ENCODE measurements at regions not wholly inside any gene's neighbourhood (a gene's known extent, or its start where the extent isn't known, plus 50 kb on each side); places are given as distances from the start of the nearest gene placed in this dataset.

DNA sequence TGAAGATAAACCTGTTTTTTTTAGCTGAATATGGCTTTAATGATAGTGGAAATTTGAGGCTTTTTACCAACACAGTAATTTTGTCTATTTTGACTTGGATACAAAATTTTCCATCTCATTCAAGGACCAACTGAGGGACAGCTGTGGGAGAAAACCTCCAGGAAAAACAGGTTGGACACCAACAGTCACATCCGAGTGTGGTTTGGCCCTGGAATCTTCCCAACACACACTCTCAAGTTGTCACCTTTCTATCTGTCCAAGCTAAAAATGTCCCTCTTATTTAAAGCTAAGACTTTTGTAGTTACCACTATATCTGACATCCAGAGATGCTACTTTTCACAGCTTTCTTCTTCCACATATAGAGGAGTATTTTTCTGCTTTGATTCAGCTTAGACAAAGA lies 404.9 kb downstream of the PCDH7 start:
- no TSS peak for BruUV-seq (replicated peaks)
- intact Hi-C loops (cut with micrococcal nuclease), result no loop called here
- Histone ChIP-seq H2AFZ (ENCODE audit: low read depth, low read length, poor library complexity, severe bottlenecking) (no peak overlapping the region), H3K27me3 (ENCODE audit: insufficient read depth, low read length) (no peaks in the 10 kb centered on the region), H3K9me3 (ENCODE audit: control insufficient read depth in 1 of 2, insufficient read depth in 1 of 2, low read depth in 1 of 2, low read length in 2 of 2) (no peaks in the 10 kb centered on the region), H3K4me1 (ENCODE audit: control insufficient read depth in 1 of 2, insufficient read depth in 2 of 2, low read length in 2 of 2) (peaks cover under 1 to 5% of the 10 kb centered on the region in 2 experiments; a peak in 2 of 4 replicates), H3K27ac (ENCODE audit: low read depth, low read length) (no peak overlapping the region), H4K20me1 (ENCODE audit: insufficient read depth) (no peaks in the 10 kb centered on the region), H3K4me2 (ENCODE audit: low read length) (no peak overlapping the region), H3K9me2 (ENCODE audit: insufficient read depth) (no peaks in the 10 kb centered on the region), H3K4me3 (replicated peaks in 1 of 2; ENCODE audit: low read depth in 1 of 2, low read length in 2 of 2) (no peak overlapping the region), H3K9ac (ENCODE audit: low read length) (no peak overlapping the region), H3K79me2 (ENCODE audit: insufficient read depth, low read length) (peaks cover 19% of the 10 kb centered on the region; the same call in 1 of the 2 replicates), H3K36me3 (ENCODE audit: control insufficient read depth in 1 of 2, insufficient read depth in 2 of 2, low read length in 2 of 2) (no peaks in the 10 kb centered on the region; a peak in 1 of 4 replicates)
- ChIA-PET CTCF (no interaction called here), POLR2A (no interaction called here), RAD21 (ENCODE audit: low non-redundant PET in 1 of 2, low total read pairs in 2 of 2, uncharacterized antibody in 2 of 2, unreplicated experiment in 2 of 2) (no interaction called here)
- ATAC-seq, result no peak
- no peak for TF ChIP-seq SIN3A (IDR thresholded peaks at IDR 0.05; ENCODE audit: low read depth)
- DNase-seq (ENCODE audit: low read depth, low spot score), result no peak

GRCh38 chr4:31125496-31125895 lies 405.3 kb downstream of the PCDH7 start:
- no peaks in the 10 kb centered on the region; a peak in 1 of 4 replicates for H3K36me3 ChIP-seq (ENCODE audit: control insufficient read depth in 1 of 2, insufficient read depth in 2 of 2, low read length in 2 of 2)

More at GRCh38 chr4:31125496-31125895, 405.3 kb downstream of the PCDH7 start:
- Histone ChIP-seq H3K79me2 (ENCODE audit: insufficient read depth, low read length) (peaks cover 16% of the 10 kb centered on the region; the same call in 1 of the 2 replicates), H2AFZ (ENCODE audit: low read depth, low read length, poor library complexity, severe bottlenecking) (no peak overlapping the region), H3K4me1 (ENCODE audit: control insufficient read depth in 1 of 2, insufficient read depth in 2 of 2, low read length in 2 of 2) (peaks cover 5 to 8% of the 10 kb centered on the region in 2 experiments; a peak in 3 of 4 replicates), H3K4me3 (replicated peaks in 1 of 2; ENCODE audit: low read depth in 1 of 2, low read length in 2 of 2) (no peak overlapping the region), H3K9me3 (ENCODE audit: control insufficient read depth in 1 of 2, insufficient read depth in 1 of 2, low read depth in 1 of 2, low read length in 2 of 2) (no peaks in the 10 kb centered on the region), H3K9me2 (ENCODE audit: insufficient read depth) (no peaks in the 10 kb centered on the region), H3K27me3 (ENCODE audit: insufficient read depth, low read length) (no peaks in the 10 kb centered on the region), H4K20me1 (ENCODE audit: insufficient read depth) (no peaks in the 10 kb centered on the region), H3K27ac (ENCODE audit: low read depth, low read length) (no peak overlapping the region), H3K4me2 (ENCODE audit: low read length) (no peak overlapping the region), H3K9ac (ENCODE audit: low read length) (no peak overlapping the region)
- DNase-seq (ENCODE audit: low read depth, low spot score), result no peak
- intact Hi-C loops (cut with micrococcal nuclease), result no loop called here
- ChIA-PET CTCF (no interaction called here), RAD21 (ENCODE audit: low non-redundant PET in 1 of 2, low total read pairs in 2 of 2, uncharacterized antibody in 2 of 2, unreplicated experiment in 2 of 2) (no interaction called here), POLR2A (no interaction called here)
- no peak for ATAC-seq
- TF ChIP-seq FOSL1 (IDR thresholded peaks at IDR 0.05; ENCODE audit: low read depth), result no peak
- TF ChIP-seq ZNF274 (IDR thresholded peaks at IDR 0.05; ENCODE audit: low read depth, low read length), result no peak
- no peak for TF ChIP-seq TCF7L2 (IDR thresholded peaks at IDR 0.05; ENCODE audit: borderline replicate concordance, extremely low read depth, insufficient read depth, insufficient read length)
- TF ChIP-seq JUND (IDR thresholded peaks at IDR 0.05), result no peak
- TF ChIP-seq ZBTB33 (IDR thresholded peaks at IDR 0.05; ENCODE audit: extremely low read depth, insufficient replicate concordance, low read length), result no peak
- TF ChIP-seq EZH2phosphoT487 (IDR thresholded peaks at IDR 0.05; ENCODE audit: borderline replicate concordance), result no peak
- TF ChIP-seq ELF1 (IDR thresholded peaks at IDR 0.05; ENCODE audit: borderline replicate concordance, low read depth), result no peak
- TF ChIP-seq, protein P1, sequence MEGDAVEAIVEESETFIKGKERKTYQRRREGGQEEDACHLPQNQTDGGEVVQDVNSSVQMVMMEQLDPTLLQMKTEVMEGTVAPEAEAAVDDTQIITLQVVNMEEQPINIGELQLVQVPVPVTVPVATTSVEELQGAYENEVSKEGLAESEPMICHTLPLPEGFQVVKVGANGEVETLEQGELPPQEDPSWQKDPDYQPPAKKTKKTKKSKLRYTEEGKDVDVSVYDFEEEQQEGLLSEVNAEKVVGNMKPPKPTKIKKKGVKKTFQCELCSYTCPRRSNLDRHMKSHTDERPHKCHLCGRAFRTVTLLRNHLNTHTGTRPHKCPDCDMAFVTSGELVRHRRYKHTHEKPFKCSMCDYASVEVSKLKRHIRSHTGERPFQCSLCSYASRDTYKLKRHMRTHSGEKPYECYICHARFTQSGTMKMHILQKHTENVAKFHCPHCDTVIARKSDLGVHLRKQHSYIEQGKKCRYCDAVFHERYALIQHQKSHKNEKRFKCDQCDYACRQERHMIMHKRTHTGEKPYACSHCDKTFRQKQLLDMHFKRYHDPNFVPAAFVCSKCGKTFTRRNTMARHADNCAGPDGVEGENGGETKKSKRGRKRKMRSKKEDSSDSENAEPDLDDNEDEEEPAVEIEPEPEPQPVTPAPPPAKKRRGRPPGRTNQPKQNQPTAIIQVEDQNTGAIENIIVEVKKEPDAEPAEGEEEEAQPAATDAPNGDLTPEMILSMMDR (IDR thresholded peaks at IDR 0.05 in 2 of 3, conservative IDR thresholded peaks at IDR 0.05 in 1 of 3; ENCODE audit: borderline replicate concordance in 1 of 3, insufficient read depth in 1 of 3, low read depth in 2 of 3, low read length in 2 of 3), result no peak
- TF ChIP-seq, protein P2, sequence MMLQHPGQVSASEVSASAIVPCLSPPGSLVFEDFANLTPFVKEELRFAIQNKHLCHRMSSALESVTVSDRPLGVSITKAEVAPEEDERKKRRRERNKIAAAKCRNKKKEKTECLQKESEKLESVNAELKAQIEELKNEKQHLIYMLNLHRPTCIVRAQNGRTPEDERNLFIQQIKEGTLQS (IDR thresholded peaks at IDR 0.05), result no peak
- TF ChIP-seq, protein P3, sequence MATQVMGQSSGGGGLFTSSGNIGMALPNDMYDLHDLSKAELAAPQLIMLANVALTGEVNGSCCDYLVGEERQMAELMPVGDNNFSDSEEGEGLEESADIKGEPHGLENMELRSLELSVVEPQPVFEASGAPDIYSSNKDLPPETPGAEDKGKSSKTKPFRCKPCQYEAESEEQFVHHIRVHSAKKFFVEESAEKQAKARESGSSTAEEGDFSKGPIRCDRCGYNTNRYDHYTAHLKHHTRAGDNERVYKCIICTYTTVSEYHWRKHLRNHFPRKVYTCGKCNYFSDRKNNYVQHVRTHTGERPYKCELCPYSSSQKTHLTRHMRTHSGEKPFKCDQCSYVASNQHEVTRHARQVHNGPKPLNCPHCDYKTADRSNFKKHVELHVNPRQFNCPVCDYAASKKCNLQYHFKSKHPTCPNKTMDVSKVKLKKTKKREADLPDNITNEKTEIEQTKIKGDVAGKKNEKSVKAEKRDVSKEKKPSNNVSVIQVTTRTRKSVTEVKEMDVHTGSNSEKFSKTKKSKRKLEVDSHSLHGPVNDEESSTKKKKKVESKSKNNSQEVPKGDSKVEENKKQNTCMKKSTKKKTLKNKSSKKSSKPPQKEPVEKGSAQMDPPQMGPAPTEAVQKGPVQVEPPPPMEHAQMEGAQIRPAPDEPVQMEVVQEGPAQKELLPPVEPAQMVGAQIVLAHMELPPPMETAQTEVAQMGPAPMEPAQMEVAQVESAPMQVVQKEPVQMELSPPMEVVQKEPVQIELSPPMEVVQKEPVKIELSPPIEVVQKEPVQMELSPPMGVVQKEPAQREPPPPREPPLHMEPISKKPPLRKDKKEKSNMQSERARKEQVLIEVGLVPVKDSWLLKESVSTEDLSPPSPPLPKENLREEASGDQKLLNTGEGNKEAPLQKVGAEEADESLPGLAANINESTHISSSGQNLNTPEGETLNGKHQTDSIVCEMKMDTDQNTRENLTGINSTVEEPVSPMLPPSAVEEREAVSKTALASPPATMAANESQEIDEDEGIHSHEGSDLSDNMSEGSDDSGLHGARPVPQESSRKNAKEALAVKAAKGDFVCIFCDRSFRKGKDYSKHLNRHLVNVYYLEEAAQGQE (IDR thresholded peaks at IDR 0.05; ENCODE audit: low read depth), result no peak
- no peak for TF ChIP-seq SRF (IDR thresholded peaks at IDR 0.05; ENCODE audit: low read depth)
- BruUV-seq (replicated peaks), result no TSS peak

All from HCT116 (cell line).